Hepatocyte (in vitro differentiated cells): ENCODE measurements at regions not wholly inside any gene's neighbourhood (a gene's known extent, or its start where the extent isn't known, plus 50 kb on each side); places are given as distances from the start of the nearest gene placed in this dataset.

Experiments
- DNase-seq: peaks from one replicate; pipeline ENCODE4 v3.0.0-alpha.2; 2016; ENCODE audit warnings: low spot score
- H2AFZ ChIP-seq: fragments of 200-600 bp; sonication (generic); 2 replicates; pipeline ENCODE4 v1.6.0; 2016; ENCODE audit warnings: antibody characterized with exemption, mild to moderate bottlenecking
- H3K27ac ChIP-seq: fragments of 200-600 bp; sonication (generic); 2 replicates; pipeline ENCODE4 v1.5.1; 2016; ENCODE audit warnings: mild to moderate bottlenecking
- H3K27me3 ChIP-seq: fragments of 200-600 bp; sonication (generic); 2 replicates; pipeline ENCODE4 v1.6.1; 2016
- H3K36me3 ChIP-seq: fragments of 200-600 bp; sonication (generic); replicated peaks from 2 replicates; pipeline ENCODE4 v1.5.1; 2016; ENCODE audit warnings: low read depth; ENCODE audit not compliant: insufficient read depth
- H3K4me1 ChIP-seq: fragments of 200-600 bp; sonication (generic); 2 replicates; pipeline ENCODE4 v1.5.1; 2016; ENCODE audit warnings: mild to moderate bottlenecking, moderate library complexity; ENCODE audit not compliant: insufficient read depth
- H3K4me2 ChIP-seq: fragments of 200-600 bp; sonication (generic); 2 replicates; pipeline ENCODE4 v1.6.0; 2016
- H3K4me3 ChIP-seq: fragments of 200-600 bp; sonication (generic); 2 replicates; pipeline ENCODE4 v1.5.1; 2016; ENCODE audit warnings: mild to moderate bottlenecking
- H3K79me2 ChIP-seq: fragments of 200-600 bp; sonication (generic); 2 replicates; pipeline ENCODE4 v1.6.0; 2017; ENCODE audit warnings: mild to moderate bottlenecking
- H3K9me2 ChIP-seq: fragments of 200-600 bp; sonication (generic); replicated peaks from 2 replicates; pipeline ENCODE4 v1.6.0; 2017; ENCODE audit warnings: mild to moderate bottlenecking; ENCODE audit not compliant: insufficient read depth
- H3K9me3 ChIP-seq: fragments of 200-600 bp; sonication (generic); 2 replicates; pipeline ENCODE4 v1.5.1; 2016; ENCODE audit warnings: low read depth, mild to moderate bottlenecking
- H4K20me1 ChIP-seq: fragments of 200-600 bp; sonication (generic); 2 replicates; pipeline ENCODE4 v1.6.0; 2016; ENCODE audit warnings: mild to moderate bottlenecking; ENCODE audit not compliant: insufficient read depth, poor library complexity, severe bottlenecking
- CTCF ChIP-seq: fragments of 200-600 bp; sonication (generic); IDR thresholded peaks from 2 replicates; pipeline ENCODE4 v1.5.1; 2016; ENCODE audit warnings: antibody characterized with exemption, mild to moderate bottlenecking; ENCODE audit not compliant: poor library complexity
- EZH2 ChIP-seq: fragments of 200-600 bp; sonication (generic); IDR thresholded peaks from 2 replicates; pipeline ENCODE4 v1.6.1; 2016; ENCODE audit warnings: antibody characterized with exemption, mild to moderate bottlenecking, borderline replicate concordance
- EZH2phosphoT487 ChIP-seq: fragments of 200-600 bp; sonication (generic); IDR thresholded peaks from one replicate; pipeline ENCODE4 v1.6.1; 2018; ENCODE audit warnings: antibody characterized with exemption, mild to moderate bottlenecking, low read depth, moderate library complexity; ENCODE audit not compliant: unreplicated experiment, severe bottlenecking
- WGBS: methylation state at CpG from one replicate; pipeline ENCODE4 v1.1.6; 2016; ENCODE audit warnings: low lambda C conversion rate; ENCODE audit errors: missing lambda C conversion rate; 5-methylcytosine and 5-hydroxymethylcytosine counted together

- DNase-seq = no peak
These were observed 832.1 kb upstream of the ZNF608 start for GRCh38 chr5:125578551-125578950.

GRCh38 chr5:125579182-125579581 lies 832.7 kb upstream of the ZNF608 start:
- Histone ChIP-seq H3K4me1 (peaks cover 19% of the 10 kb centered on the region), H2AFZ (no peak overlapping the region), H3K9me3 (no peaks in the 10 kb centered on the region), H3K27ac (no peak overlapping the region), H3K4me3 (no peak overlapping the region), H4K20me1 (no peaks in the 10 kb centered on the region), H3K36me3 (no peaks in the 10 kb centered on the region), H3K79me2 (no peaks in the 10 kb centered on the region), H3K27me3 (no peaks in the 10 kb centered on the region), H3K4me2 (no peak overlapping the region), H3K9me2 (no peaks in the 10 kb centered on the region)
- 42% methylated on average over 5 of the region's 5 CpGs for WGBS
- no peak for DNase-seq
- no peak for TF ChIP-seq EZH2
- no peak for TF ChIP-seq CTCF
- no peak for TF ChIP-seq EZH2phosphoT487

More at GRCh38 chr5:125578551-125578950, 832.1 kb upstream of the ZNF608 start:
- TF ChIP-seq EZH2phosphoT487 (no peak), EZH2 (no peak), CTCF (no peak)
- Histone ChIP-seq H3K9me3 (no peaks in the 10 kb centered on the region), H3K79me2 (no peaks in the 10 kb centered on the region), H4K20me1 (no peaks in the 10 kb centered on the region), H3K27ac (no peak overlapping the region), H2AFZ (no peak overlapping the region), H3K36me3 (no peaks in the 10 kb centered on the region), H3K4me3 (no peak overlapping the region), H3K4me2 (no peak overlapping the region), H3K27me3 (no peaks in the 10 kb centered on the region), H3K4me1 (peaks cover 19% of the 10 kb centered on the region), H3K9me2 (no peaks in the 10 kb centered on the region)
- 92% methylated on average over 1 of the region's 1 CpG for WGBS

DNA sequence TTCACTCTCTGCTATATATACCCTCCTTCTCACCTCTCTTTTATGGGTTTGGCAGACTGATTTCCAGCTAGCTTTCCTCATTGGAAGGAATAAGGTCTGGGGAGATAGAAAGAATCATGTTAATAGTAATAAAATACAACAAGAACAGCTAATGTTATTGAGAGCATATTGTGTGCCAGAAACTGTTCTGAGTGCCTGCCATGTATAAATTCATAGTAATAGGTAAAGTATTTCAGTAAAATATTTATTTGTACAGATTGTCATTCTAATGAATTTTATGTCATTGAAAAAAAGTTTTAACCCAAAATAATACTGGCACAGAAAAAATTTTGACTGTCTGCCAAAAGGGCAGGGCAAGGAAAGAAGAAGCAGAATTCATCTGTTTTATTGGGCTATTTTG lies 834.9 kb upstream of the ZNF608 start:
- Histone ChIP-seq H3K4me3 (no peak overlapping the region), H3K36me3 (no peaks in the 10 kb centered on the region), H4K20me1 (no peaks in the 10 kb centered on the region), H3K27me3 (no peaks in the 10 kb centered on the region), H3K4me2 (no peak overlapping the region), H3K79me2 (no peaks in the 10 kb centered on the region), H3K9me2 (no peaks in the 10 kb centered on the region), H3K9me3 (no peaks in the 10 kb centered on the region), H3K27ac (no peak overlapping the region), H3K4me1 (peaks cover 4% of the 10 kb centered on the region), H2AFZ (no peak overlapping the region)
- DNase-seq = no peak
- TF ChIP-seq EZH2phosphoT487 (no peak), CTCF (no peak), EZH2 (no peak)

DNA sequence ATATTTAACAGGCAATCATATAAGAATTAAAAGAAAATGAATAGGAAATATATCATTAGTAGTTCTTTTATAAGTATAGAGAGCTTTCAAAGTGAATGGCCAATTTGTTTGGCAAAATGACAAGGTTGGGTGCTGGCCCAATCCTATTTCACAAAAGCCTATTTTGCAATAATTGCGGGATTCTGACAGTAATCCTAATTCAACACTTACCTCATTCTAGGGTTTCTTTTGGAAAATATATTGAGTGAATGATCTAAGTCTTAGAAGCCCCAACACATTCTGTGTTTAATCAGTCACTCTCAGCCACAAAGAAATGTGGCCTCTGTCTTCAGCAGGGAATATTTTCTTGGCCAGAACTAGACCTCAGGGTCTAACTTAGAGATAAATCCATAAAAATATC lies 835.9 kb upstream of the ZNF608 start:
- H3K4me1 ChIP-seq = peaks cover 4% of the 10 kb centered on the region
- H3K9me3 ChIP-seq = no peaks in the 10 kb centered on the region
- no peak for DNase-seq
- no peak overlapping the region for H2AFZ ChIP-seq
- no peaks in the 10 kb centered on the region for H3K79me2 ChIP-seq
- no peaks in the 10 kb centered on the region for H4K20me1 ChIP-seq
- TF ChIP-seq CTCF (no peak), EZH2phosphoT487 (no peak), EZH2 (no peak)
- no peak overlapping the region for H3K4me3 ChIP-seq
- H3K4me2 ChIP-seq = no peak overlapping the region
- H3K9me2 ChIP-seq = no peaks in the 10 kb centered on the region
- no peaks in the 10 kb centered on the region for H3K27me3 ChIP-seq
- no peak overlapping the region for H3K27ac ChIP-seq
- H3K36me3 ChIP-seq = no peaks in the 10 kb centered on the region
- 94% methylated on average over 1 of the region's 1 CpG for WGBS
